ENCODE measurements at regions not wholly inside any gene's neighbourhood (a gene's known extent, or its start where the extent isn't known, plus 50 kb on each side); places are given as distances from the start of the nearest gene placed in this dataset.

- no peak overlapping the region for H3K27ac ChIP-seq (ENCODE audit: insufficient read length, low read depth, low read length)
- DNase-seq = no peak
- H2BK12ac ChIP-seq (ENCODE audit: insufficient read length, low read depth, low read length) = no peak overlapping the region
- H4K20me1 ChIP-seq (ENCODE audit: control insufficient read depth, insufficient read depth, insufficient read length) = no peaks in the 10 kb centered on the region
- H3K9ac ChIP-seq (ENCODE audit: extremely low read depth, insufficient read length, low read length) = no peak overlapping the region
- H4K8ac ChIP-seq (replicated peaks; ENCODE audit: insufficient read length, low read depth, low read length) = no peak overlapping the region
- no peak overlapping the region for H3K56ac ChIP-seq (ENCODE audit: insufficient read length, low read depth, low read length)
- no peak overlapping the region for H3K23ac ChIP-seq (ENCODE audit: insufficient read length, low read depth, low read length)
- peaks cover 2% of the 10 kb centered on the region; the same call in 1 of the 2 replicates for H3K4me1 ChIP-seq (ENCODE audit: insufficient read depth, low read length)
- H3K4me3 Mint-ChIP-seq = no peak overlapping the region
- no peak overlapping the region for H2BK5ac ChIP-seq (ENCODE audit: insufficient read length, low read length)
- no peak overlapping the region for H3K27ac Mint-ChIP-seq
- H3K23me2 ChIP-seq (ENCODE audit: insufficient read length, low read depth, low read length, poor library complexity, severe bottlenecking) = no peaks in the 10 kb centered on the region
- no peak overlapping the region for H3K14ac ChIP-seq (ENCODE audit: insufficient read depth, low read length)
- no peak overlapping the region for H2BK15ac ChIP-seq (ENCODE audit: low read depth, low read length)
- H4K5ac ChIP-seq (ENCODE audit: insufficient read length, low read depth, low read length) = no peak overlapping the region
- no peak overlapping the region for H4K91ac ChIP-seq (ENCODE audit: insufficient read length, low read depth, low read length)
- no peak overlapping the region for H2BK120ac ChIP-seq (ENCODE audit: low read depth, low read length, poor library complexity, severe bottlenecking)
- H3K36me3 Mint-ChIP-seq (ENCODE audit: insufficient read depth in 1 of 3, low read depth in 3 of 3) = peaks cover 4 to 6% (median 6%) of the 10 kb centered on the region in 3 experiments; a peak in 3 of 7 replicates
- H3K27me3 Mint-ChIP-seq (ENCODE audit: low read depth) = peaks cover 7% of the 10 kb centered on the region
- no peak overlapping the region for H2BK20ac ChIP-seq (ENCODE audit: low read depth, low read length, poor library complexity, severe bottlenecking)
- no peak overlapping the region for H2AFZ ChIP-seq (ENCODE audit: low read length)
- H3K4me1 Mint-ChIP-seq = peaks cover 16 to 19% of the 10 kb centered on the region in 2 experiments
- H3K9me3 Mint-ChIP-seq = peaks cover 4 to 10% of the 10 kb centered on the region in 2 experiments; a peak in 4 of 5 replicates
- TF ChIP-seq CTCF (conservative IDR thresholded peaks at IDR 0.05) = no peak
- no peaks in the 10 kb centered on the region for H3K9me3 ChIP-seq (ENCODE audit: control insufficient read depth, low read depth, low read length)
- WGBS (ENCODE audit: extremely low coverage, insufficient read length, low lambda C conversion rate) = no CpG with 5 or more reads among the region's 5 CpGs
- no peak overlapping the region for H2AK5ac ChIP-seq (ENCODE audit: insufficient read length, low read length)
- H3K4me2 ChIP-seq (ENCODE audit: insufficient read depth, insufficient read length, low read length) = no peak overlapping the region
- H3K79me2 ChIP-seq (ENCODE audit: insufficient read depth, low read length) = no peaks in the 10 kb centered on the region
- no peaks in the 10 kb centered on the region for H3K27me3 ChIP-seq (ENCODE audit: insufficient read depth, low read length)
- H3K18ac ChIP-seq (ENCODE audit: insufficient read length, low read depth, low read length) = no peak overlapping the region
- H3K4ac ChIP-seq (ENCODE audit: low read depth, low read length) = no peak overlapping the region
- H3T11ph ChIP-seq (ENCODE audit: low read length) = no peak overlapping the region
- no peaks in the 10 kb centered on the region for H3K79me1 ChIP-seq (ENCODE audit: insufficient read depth, low read depth, low read length, poor library complexity, severe bottlenecking)
Observed at GRCh38 chr2:103138123-103138901, 376.5 kb downstream of the TMEM182 start.
